Fibroblast of lung (primary cell): ENCODE measurements at regions not wholly inside any gene's neighbourhood (a gene's known extent, or its start where the extent isn't known, plus 50 kb on each side); places are given as distances from the start of the nearest gene placed in this dataset.

Source experiments
- DNase-seq, 2 donors: peaks; one replicate each; pipeline versions ENCODE4 v3.0.0 to v3.0.0-alpha.2; 2010; ENCODE audit warnings: low read depth in 2 of 2
- H2AFZ ChIP-seq: 2 replicates; pipeline ENCODE4 v1.5.1; 2012; ENCODE audit warnings: low read length, control low read depth, inconsistent platforms
- H3K27ac ChIP-seq: 2 replicates; pipeline ENCODE4 v1.5.1; 2011; ENCODE audit warnings: low read length, control low read depth; ENCODE audit not compliant: insufficient read depth
- H3K27me3 ChIP-seq: 2 replicates; pipeline ENCODE4 v1.5.1; 2011; ENCODE audit warnings: mild to moderate bottlenecking, low read length; ENCODE audit not compliant: control insufficient read depth, insufficient read depth
- H3K36me3 ChIP-seq: 2 replicates; pipeline ENCODE4 v1.5.1; 2011; ENCODE audit warnings: low read length; ENCODE audit not compliant: control insufficient read depth, insufficient read depth
- H3K4me1 ChIP-seq: 2 replicates; pipeline ENCODE4 v1.5.1; 2011; ENCODE audit warnings: low read length; ENCODE audit not compliant: control insufficient read depth, insufficient read depth; ENCODE audit errors: extremely low read depth
- H3K4me2 ChIP-seq: 2 replicates; pipeline ENCODE4 v1.5.1; 2011; ENCODE audit warnings: low read length, control low read depth; ENCODE audit not compliant: insufficient read depth; ENCODE audit errors: extremely low read depth
- H3K4me3 ChIP-seq, 4 experiments: fragments of 200-600 bp in 1 of 4; sonication (generic) in 1 of 4; replicated peaks in 1 of 4; 2 replicates each; pipeline ENCODE4 v1.5.1; 2011 to 2016; ENCODE audit warnings: low read length in 4 of 4, low read depth in 3 of 4, mild to moderate bottlenecking in 3 of 4, control low read depth in 2 of 4, inconsistent platforms in 1 of 4, mixed read lengths in 1 of 4; ENCODE audit not compliant: insufficient read depth in 1 of 4; ENCODE audit errors: control extremely low read depth in 1 of 4
- H3K79me2 ChIP-seq: 2 replicates; pipeline ENCODE4 v1.5.1; 2012; ENCODE audit warnings: mild to moderate bottlenecking, low read length, inconsistent platforms; ENCODE audit not compliant: control insufficient read depth, insufficient read depth
- H3K9ac ChIP-seq: 2 replicates; pipeline ENCODE4 v1.5.1; 2011; ENCODE audit warnings: mild to moderate bottlenecking, low read length, control low read depth; ENCODE audit not compliant: insufficient read depth
- H3K9me3 ChIP-seq: 2 replicates; pipeline ENCODE4 v1.5.1; 2012; ENCODE audit warnings: low read depth, low read length; ENCODE audit not compliant: control insufficient read depth, insufficient read depth
- H4K20me1 ChIP-seq: 2 replicates; pipeline ENCODE4 v1.5.1; 2011; ENCODE audit warnings: low read length; ENCODE audit not compliant: control insufficient read depth, insufficient read depth; ENCODE audit errors: extremely low read depth
- EZH2 ChIP-seq: IDR thresholded peaks from 2 replicates; pipeline ENCODE4 v1.5.1; 2012; ENCODE audit warnings: low read length, control low read depth, mild to moderate bottlenecking; ENCODE audit errors: missing control alignments
- TF ChIP-seq, protein P1 (sequence below), 2 donors: IDR thresholded peaks in 1 of 2; conservative IDR thresholded peaks in 1 of 2; 1 replicate in 1 of 2; 2 replicates in 1 of 2; pipeline ENCODE4 v1.5.1; 2011 to 2012; ENCODE audit warnings: low read length in 2 of 2, control low read depth in 1 of 2, inconsistent platforms in 1 of 2, low read depth in 1 of 2, mild to moderate bottlenecking in 1 of 2

DNA sequence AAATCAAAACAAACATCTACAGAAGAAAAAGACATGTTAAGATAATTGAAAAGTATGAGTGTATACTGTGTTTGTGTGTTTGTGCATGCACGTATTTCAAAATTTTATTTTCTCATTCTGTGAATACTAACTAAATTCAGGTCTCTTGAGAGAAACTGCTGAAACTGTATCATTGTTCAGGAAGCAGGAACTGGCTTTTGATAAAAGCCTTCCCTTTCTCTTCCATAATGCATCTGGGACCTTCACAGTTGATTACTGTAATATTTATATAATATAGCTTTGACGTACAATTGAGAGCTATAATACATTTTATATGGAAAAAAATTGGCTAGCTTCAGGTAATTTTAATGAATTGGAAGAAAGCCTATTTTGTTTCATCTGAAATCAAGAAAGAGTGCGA, 993.5 kb downstream of the SLC6A15 start:
- no peaks in the 10 kb centered on the region for H3K9me3 ChIP-seq
- no peak overlapping the region for H3K4me2 ChIP-seq
- no peak for TF ChIP-seq EZH2
- TF ChIP-seq, protein P1, sequence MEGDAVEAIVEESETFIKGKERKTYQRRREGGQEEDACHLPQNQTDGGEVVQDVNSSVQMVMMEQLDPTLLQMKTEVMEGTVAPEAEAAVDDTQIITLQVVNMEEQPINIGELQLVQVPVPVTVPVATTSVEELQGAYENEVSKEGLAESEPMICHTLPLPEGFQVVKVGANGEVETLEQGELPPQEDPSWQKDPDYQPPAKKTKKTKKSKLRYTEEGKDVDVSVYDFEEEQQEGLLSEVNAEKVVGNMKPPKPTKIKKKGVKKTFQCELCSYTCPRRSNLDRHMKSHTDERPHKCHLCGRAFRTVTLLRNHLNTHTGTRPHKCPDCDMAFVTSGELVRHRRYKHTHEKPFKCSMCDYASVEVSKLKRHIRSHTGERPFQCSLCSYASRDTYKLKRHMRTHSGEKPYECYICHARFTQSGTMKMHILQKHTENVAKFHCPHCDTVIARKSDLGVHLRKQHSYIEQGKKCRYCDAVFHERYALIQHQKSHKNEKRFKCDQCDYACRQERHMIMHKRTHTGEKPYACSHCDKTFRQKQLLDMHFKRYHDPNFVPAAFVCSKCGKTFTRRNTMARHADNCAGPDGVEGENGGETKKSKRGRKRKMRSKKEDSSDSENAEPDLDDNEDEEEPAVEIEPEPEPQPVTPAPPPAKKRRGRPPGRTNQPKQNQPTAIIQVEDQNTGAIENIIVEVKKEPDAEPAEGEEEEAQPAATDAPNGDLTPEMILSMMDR (conservative IDR thresholded peaks at IDR 0.05 in 1 of 2, IDR thresholded peaks at IDR 0.05 in 1 of 2; ENCODE audit: low read depth in 1 of 2, low read length in 2 of 2), result no peak
- no peak for DNase-seq
- H4K20me1 ChIP-seq, result no peaks in the 10 kb centered on the region
- H3K4me1 ChIP-seq, result no peaks in the 10 kb centered on the region
- no peak overlapping the region for H3K4me3 ChIP-seq
- no peaks in the 10 kb centered on the region for H3K27me3 ChIP-seq
- H3K9ac ChIP-seq, result no peak overlapping the region
- H3K27ac ChIP-seq, result no peak overlapping the region
- no peaks in the 10 kb centered on the region for H3K36me3 ChIP-seq
- H2AFZ ChIP-seq, result no peak overlapping the region
- no peaks in the 10 kb centered on the region for H3K79me2 ChIP-seq

GRCh38 chr12:83904175-83904574, 1008.4 kb downstream of the SLC6A15 start:
- DNase-seq, result no peak
- Histone ChIP-seq H3K36me3 (no peaks in the 10 kb centered on the region), H2AFZ (no peak overlapping the region), H4K20me1 (no peaks in the 10 kb centered on the region), H3K79me2 (no peaks in the 10 kb centered on the region), H3K27me3 (no peaks in the 10 kb centered on the region), H3K9me3 (no peaks in the 10 kb centered on the region), H3K27ac (no peak overlapping the region), H3K4me2 (no peak overlapping the region), H3K9ac (no peak overlapping the region), H3K4me3 (no peak overlapping the region), H3K4me1 (no peaks in the 10 kb centered on the region)
- no peak for TF ChIP-seq EZH2
- TF ChIP-seq, protein P1 (conservative IDR thresholded peaks at IDR 0.05 in 1 of 2, IDR thresholded peaks at IDR 0.05 in 1 of 2; ENCODE audit: low read depth in 1 of 2, low read length in 2 of 2), result no peak

DNA sequence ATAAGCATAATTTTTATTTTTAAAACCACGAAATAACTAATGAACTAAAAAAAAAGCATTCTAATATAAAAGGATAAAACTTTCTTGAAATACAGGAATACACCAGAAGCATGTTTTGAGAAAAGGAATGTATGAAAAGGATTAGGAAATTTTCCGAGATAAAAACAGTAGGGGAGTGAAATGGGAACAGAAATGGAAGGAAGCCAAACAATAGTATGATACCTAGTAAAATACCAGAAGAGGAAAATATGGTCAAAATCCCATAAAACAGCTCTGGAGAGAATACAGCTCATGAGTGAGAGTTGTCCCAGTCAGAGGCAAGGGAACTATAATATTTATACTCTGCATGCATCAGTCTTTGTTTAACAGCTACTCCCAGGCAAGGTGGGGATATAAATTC, 1016.2 kb downstream of the SLC6A15 start:
- no peaks in the 10 kb centered on the region for H3K36me3 ChIP-seq
- no peak overlapping the region for H3K9ac ChIP-seq
- no peak for DNase-seq
- H3K4me3 ChIP-seq, result no peak overlapping the region
- no peak overlapping the region for H3K4me2 ChIP-seq
- TF ChIP-seq, protein P1 (conservative IDR thresholded peaks at IDR 0.05 in 1 of 2, IDR thresholded peaks at IDR 0.05 in 1 of 2; ENCODE audit: low read depth in 1 of 2, low read length in 2 of 2), result no peak
- no peak for TF ChIP-seq EZH2
- no peaks in the 10 kb centered on the region for H3K79me2 ChIP-seq
- no peaks in the 10 kb centered on the region for H3K27me3 ChIP-seq
- H4K20me1 ChIP-seq, result no peaks in the 10 kb centered on the region
- no peaks in the 10 kb centered on the region for H3K4me1 ChIP-seq
- no peak overlapping the region for H2AFZ ChIP-seq
- no peak overlapping the region for H3K27ac ChIP-seq
- no peaks in the 10 kb centered on the region for H3K9me3 ChIP-seq
